DMS79 (cell line): ENCODE measurements at regions not wholly inside any gene's neighbourhood (a gene's known extent, or its start where the extent isn't known, plus 50 kb on each side); places are given as distances from the start of the nearest gene placed in this dataset.
"Not testable (repeated sequence)": the region's sequence is repeated elsewhere in the genome, so short reads cannot be mapped to it uniquely, and the experiment has no call there.

Experiments
- DNase-seq: peaks from one replicate; lab custom pipeline; 2025; lab: John Stamatoyannopoulos, UW

DNA sequence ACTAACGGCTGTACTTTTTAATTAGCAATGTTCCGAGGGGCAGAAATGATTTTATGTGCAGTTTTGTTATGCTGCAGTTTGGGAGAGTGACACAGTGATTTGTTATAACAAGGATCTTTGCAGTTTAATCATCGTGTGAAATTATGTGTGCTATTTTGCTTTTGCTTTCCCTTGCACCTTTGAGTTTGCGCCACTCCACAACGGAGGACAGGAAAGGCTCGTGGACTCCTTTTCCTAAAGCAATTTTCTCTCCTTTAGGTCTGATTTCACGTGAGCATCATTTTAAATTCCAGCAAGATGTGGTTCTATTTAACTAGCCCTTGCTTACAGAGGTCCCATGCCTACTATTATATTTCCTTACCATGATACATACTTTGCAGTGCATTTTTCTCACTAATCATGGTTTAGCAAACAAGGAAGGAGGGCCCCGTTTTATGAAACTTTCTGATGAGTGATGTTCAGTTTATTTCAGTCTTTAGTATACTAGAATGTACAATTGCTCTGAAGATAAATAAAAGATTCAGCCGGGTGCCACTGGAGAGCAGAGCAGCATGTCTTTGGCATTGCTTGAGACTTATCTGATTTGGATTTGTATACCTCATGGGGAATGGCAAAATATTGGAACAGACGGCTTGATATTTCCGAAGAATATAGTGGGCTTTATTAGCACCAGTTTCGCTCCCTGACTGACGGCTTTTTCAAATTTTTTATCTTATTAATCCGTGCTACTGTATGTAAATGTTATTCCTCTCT, 528.2 kb upstream of the FANCL start:
- DNase-seq: no peak

- DNase-seq: no peak
Measured at GRCh38 chr2:58768715-58769080, 527.6 kb upstream of the FANCL start.

GRCh38 chr2:58767828-58768714, 526.9 kb upstream of the FANCL start:
- no peak for DNase-seq

- DNase-seq: no peak
Measured at GRCh38 chr2:58764338-58765104, 523.4 kb upstream of the FANCL start.

DNA sequence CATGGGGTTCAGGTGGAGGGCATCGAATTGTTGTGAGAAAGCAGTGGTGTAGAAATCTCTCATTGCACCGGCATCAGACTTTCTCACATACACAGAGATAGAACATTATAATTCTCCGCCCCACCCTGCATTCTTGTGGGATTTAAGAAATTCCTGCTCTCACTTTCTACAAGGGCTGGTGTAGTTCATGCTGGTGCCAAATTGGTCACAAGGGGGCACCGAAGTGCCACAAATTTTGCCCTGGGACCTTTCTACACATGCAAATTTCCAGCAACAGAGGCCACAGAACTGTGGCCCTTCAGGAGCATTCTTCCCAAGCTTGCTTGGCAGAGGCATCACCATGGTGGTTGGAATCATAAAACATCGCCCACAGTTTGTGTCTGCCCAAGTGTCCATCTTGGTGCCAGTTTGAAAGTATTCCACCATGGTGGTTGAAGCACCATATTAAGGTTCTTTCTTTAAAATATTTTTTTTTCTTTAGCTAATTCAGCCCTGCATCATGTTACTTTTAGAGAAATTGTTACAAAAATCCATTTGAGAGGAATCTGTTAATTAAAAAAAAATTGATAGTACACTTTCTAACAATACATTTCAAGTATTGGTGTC, 521.2 kb upstream of the FANCL start:
- no peak for DNase-seq

DNA sequence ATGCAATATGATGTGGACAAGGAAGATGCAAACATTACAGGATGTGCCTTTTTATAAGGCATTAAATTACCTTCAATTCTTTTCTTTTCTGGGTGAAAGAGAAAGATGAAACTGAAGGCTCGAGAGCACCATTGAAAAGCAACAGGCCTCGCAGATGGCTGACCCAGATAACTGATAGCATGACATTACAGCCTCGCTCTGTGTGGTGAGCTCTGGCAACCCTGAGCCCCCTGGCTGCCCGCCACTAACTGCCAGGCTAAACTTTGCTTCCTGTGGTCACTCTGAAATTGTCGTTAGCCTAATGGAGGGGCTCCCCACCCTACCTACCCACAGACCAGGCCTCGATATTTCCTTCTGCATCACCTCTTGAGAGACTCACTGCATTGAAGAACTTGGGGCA, 516.8 kb upstream of the FANCL start:
- DNase-seq: no peak

- no peak for DNase-seq
Measured at GRCh38 chr2:58756336-58756735, 515.2 kb upstream of the FANCL start.

DNA sequence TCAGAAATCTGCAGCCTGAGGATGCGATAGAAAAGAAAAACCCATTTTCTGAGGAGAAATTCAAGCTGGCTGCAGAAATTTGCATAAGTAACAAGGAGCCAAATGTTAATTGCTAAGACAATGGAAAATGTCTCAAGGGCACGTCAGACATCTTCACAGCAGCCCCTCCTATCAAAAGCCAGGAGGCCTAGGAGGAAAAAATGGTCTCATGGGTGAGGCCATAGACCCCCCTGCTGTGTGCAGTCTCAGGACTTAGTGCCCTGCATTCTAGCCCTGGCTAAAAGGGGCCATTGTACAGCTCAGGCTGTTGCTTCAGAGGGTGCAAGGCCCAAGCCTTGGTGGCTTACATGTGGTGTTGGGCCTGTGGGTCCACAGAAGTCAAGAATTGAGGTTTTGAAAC, 511.4 kb upstream of the FANCL start:
- DNase-seq: not testable (repeated sequence)

GRCh38 chr2:58751676-58752075, 510.6 kb upstream of the FANCL start:
- not testable (repeated sequence) for DNase-seq

- DNase-seq: no peak
Measured at GRCh38 chr2:58749041-58749440, 507.9 kb upstream of the FANCL start.

GRCh38 chr2:58745334-58745733, 504.2 kb upstream of the FANCL start:
- not testable (repeated sequence) for DNase-seq

DNA sequence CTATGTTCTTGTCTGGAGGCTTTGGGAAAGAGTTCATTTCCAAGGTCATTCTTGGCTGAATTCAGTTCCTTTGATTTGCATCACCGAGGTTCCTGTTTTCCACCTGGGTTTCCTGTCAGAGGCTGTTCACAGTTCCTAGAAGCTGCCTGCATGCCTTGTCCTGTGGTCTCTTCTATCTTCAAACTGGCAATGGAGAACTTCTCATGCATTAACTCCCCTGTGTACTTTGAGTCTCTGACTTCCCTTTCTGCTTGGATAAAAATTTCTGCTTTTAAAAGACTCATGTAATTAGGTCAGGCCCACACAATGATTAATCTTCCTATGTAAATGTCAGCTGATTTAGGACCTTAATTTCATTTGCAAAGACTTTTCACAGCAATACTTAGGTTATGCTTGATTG, 499.3 kb upstream of the FANCL start:
- no peak for DNase-seq

- peak; percentile 9 for DNase-seq
Measured at GRCh38 chr2:58739033-58739432, 497.9 kb upstream of the FANCL start.

DNA sequence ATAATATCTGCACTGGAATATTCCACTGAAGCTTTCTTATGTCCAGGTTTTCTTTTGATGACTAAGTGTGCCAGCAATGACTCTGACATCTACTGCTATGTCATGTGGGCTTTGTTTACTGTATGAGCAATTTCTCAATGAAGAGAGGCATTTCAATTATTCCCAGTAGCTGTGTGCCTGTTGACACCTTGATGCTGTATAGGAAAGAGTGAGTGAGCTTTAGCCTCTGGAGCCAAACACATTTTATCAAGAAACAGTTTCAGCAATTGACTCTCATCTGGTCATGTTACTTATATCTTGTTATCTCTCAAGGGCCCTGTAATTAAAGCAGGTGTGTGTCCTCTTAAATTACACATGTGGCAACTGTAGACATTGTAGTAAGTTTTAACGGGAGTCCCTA, 493.2 kb upstream of the FANCL start:
- no peak for DNase-seq

DNA sequence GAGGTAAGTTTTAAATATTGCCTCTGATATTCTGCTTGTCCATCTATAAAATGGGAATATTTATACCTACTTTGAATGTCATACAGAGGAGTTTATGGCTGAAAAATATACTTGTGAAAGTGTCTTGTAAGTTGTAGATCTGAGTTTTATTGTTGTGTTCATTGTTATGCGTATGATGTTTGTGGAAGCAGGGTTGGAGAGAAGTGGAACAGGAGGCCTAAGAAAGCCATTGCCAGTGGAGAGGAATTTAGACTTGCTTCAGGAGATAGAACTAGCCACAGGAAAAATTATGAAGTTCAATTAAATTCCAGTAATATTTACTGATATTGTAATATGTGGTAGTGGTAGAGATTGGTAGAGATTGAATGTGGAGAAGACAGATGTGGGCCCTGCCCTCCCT, 491.9 kb upstream of the FANCL start:
- no peak for DNase-seq

- DNase-seq: no peak
Measured at GRCh38 chr2:58731488-58731869, 490.4 kb upstream of the FANCL start.

DNA sequence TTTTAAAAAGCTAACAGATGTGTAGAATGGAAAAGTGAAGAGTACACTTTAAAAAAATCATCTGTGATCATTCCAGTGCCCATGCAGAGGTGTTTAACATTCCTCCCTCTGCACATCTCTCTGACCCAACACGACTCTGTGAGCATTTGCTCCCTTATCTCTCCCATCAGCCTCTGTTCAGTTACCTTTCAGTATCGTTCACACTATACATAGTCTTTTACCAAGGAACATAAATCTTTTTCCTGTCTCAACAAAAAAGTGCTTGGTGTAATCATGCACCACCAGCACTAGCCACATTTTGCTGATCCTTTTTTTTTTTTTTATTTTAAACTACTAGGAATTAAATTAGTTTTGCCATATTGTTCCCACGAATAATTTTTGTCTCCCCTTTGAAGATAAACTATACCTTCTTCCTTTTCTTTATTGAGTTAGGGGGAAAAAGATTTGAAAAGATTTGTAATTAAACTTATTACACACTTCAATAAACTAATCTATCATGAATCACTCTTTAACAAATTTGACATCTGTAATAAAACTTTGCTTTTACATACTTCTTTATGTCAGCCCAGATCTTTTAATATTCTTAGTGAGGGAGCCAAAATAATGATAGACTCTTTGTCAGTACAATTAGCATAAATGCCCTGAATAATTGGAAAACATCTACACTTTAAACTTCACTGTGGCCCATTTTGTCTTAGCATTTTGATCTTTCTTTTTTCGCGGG, 489.8 kb upstream of the FANCL start:
- no peak for DNase-seq

DNA sequence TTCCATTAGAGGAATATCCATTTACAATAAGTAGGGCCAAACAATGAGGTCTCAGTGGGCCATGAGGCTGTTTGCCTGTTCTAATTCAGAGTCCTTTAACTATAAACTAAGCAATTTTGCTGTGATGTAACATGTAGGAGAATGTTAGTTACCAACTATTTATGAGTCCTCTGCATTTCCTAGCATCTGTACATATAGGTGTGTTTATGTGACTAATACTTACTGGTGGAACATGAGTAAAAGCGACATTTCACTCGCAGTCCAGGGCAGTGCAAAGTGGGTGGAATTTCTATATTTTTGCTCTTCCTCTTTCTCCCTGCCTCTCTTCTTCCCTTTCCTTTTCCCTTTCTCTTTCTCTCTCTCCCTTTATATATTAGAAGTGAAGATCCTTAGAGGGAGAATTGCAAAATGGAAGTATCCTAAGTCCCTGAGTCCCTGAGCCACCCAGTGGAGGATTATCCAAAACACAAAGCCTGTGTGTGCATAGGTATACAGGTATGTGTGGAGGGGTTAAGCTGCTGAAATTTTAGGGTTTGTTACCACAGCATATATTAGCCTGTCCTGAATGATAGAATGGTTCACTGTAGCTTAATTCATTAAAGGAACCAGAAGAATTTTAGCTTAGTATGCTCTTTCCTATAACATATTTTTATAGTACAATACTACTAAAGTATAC, 487.0 kb upstream of the FANCL start:
- DNase-seq: no peak

GRCh38 chr2:58721912-58722591, 480.9 kb upstream of the FANCL start:
- DNase-seq: no peak
